Mesothelial cell of epicardium (in vitro differentiated cells): ENCODE measurements at regions not wholly inside any gene's neighbourhood (a gene's known extent, or its start where the extent isn't known, plus 50 kb on each side); places are given as distances from the start of the nearest gene placed in this dataset.

Source experiments
- DNase-seq, 2 experiments: peaks; one replicate each; pipeline ENCODE4 v3.0.0; 2021; ENCODE audit warnings: low spot score in 2 of 2; ENCODE audit not compliant: unreplicated experiment in 2 of 2
- H3K27ac Mint-ChIP-seq: 2 replicates; pipeline ENCODE4 v1.8.0; 2021; ENCODE audit warnings: mixed read lengths
- H3K27me3 Mint-ChIP-seq: 2 replicates; pipeline ENCODE4 v1.8.0; 2021; ENCODE audit warnings: low read depth, mixed read lengths
- H3K36me3 Mint-ChIP-seq: 2 replicates; pipeline ENCODE4 v1.8.0; 2021; ENCODE audit warnings: mixed read lengths
- H3K4me1 Mint-ChIP-seq: 2 replicates; pipeline ENCODE4 v1.8.0; 2021; ENCODE audit warnings: mixed read lengths
- H3K4me3 Mint-ChIP-seq: 2 replicates; pipeline ENCODE4 v1.8.0; 2021; ENCODE audit warnings: mild to moderate bottlenecking, moderate library complexity, mixed read lengths
- H3K9me3 Mint-ChIP-seq: 2 replicates; pipeline ENCODE4 v1.8.0; 2021; ENCODE audit warnings: mixed read lengths
- TF ChIP-seq, protein P1 (sequence below): fragments of 200-600 bp; sonication (generic); IDR thresholded peaks from one replicate; pipeline ENCODE4 v1.5.0; 2021; ENCODE audit warnings: antibody characterized with exemption; ENCODE audit not compliant: unreplicated experiment

DNA sequence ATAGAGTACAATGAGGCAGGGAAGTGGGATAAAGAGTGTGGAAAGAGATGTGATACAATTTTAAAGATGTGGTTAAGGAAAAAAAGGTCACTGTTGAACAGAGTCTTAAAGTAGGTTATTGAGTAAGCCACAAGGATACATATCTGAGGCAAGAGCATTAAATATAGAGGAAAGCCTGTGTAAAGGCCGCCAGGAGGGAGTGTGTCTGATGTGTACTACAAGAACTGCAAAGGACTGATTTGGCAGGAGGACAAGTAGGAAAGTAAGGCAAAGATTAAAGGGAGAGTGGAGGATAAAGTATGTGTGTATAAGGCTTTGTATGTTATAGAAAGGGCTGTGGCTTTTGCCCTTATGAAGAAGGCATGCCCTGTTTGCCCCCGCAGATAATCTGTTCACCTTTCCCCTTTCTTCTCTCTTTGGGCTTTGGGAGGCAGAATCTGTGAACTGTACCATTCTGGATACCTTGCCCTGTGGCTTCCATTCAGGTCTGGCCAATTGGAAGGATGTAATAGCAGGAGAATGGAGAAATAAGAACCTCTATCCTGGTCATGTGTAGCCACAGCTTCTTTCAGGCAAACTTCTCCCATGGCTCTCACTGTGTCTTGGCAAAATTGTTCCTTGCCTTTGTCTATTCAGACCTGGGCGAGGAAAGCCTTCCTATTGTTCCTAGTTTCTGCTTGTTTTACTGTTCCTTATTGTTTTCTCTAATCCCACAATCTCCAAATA lies 68.9 kb upstream of the FAM47B start:
- TF ChIP-seq, protein P1, sequence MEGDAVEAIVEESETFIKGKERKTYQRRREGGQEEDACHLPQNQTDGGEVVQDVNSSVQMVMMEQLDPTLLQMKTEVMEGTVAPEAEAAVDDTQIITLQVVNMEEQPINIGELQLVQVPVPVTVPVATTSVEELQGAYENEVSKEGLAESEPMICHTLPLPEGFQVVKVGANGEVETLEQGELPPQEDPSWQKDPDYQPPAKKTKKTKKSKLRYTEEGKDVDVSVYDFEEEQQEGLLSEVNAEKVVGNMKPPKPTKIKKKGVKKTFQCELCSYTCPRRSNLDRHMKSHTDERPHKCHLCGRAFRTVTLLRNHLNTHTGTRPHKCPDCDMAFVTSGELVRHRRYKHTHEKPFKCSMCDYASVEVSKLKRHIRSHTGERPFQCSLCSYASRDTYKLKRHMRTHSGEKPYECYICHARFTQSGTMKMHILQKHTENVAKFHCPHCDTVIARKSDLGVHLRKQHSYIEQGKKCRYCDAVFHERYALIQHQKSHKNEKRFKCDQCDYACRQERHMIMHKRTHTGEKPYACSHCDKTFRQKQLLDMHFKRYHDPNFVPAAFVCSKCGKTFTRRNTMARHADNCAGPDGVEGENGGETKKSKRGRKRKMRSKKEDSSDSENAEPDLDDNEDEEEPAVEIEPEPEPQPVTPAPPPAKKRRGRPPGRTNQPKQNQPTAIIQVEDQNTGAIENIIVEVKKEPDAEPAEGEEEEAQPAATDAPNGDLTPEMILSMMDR: no peak
- Mint-ChIP-seq H3K27me3 (no peaks in the 10 kb centered on the region), H3K27ac (no peak overlapping the region), H3K4me3 (no peak overlapping the region), H3K36me3 (no peaks in the 10 kb centered on the region), H3K9me3 (peaks cover 22% of the 10 kb centered on the region), H3K4me1 (peaks cover 4% of the 10 kb centered on the region)
- no peak for DNase-seq

DNA sequence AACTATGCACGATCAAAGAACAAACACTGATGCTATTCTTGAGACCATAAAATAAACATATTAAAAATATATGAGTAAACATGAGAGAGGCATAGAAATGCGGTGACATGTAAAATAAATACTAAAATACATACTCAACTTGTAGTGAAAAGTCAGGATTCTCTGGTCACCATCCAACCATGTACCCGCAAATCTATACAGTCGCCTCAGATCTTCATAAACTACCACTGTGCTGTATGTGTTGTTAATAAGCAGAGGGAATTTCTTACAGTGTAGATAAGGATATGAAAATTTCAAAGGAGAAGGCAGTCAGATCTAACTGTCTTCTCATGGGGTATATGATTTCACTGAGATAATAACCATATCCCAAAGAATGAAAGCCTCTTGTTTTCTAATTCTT lies 67.8 kb upstream of the FAM47B start:
- peaks cover 19% of the 10 kb centered on the region for H3K9me3 Mint-ChIP-seq
- DNase-seq: no peak
- peaks cover 4% of the 10 kb centered on the region for H3K4me1 Mint-ChIP-seq
- no peaks in the 10 kb centered on the region for H3K36me3 Mint-ChIP-seq
- no peak overlapping the region for H3K27ac Mint-ChIP-seq
- TF ChIP-seq, protein P1: no peak
- no peaks in the 10 kb centered on the region for H3K27me3 Mint-ChIP-seq
- no peak overlapping the region for H3K4me3 Mint-ChIP-seq

DNA sequence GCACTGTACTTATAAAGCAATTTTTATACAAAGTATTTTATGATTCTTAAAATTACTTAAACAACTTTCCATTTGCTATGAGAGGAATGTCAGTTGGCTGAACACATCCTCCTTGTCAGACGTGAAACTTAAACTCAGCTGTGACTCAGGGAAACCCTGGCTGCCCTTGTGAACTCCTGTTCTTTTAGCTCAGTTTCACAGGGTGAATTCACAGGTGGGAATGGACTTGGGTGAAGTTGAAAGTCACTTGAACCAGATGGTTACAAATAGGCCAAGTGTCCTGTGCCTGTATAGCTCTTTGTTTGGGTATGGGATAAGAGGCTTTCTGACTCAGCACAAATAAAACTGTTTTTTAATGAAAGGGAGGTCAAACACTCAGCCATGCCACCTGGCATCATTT lies 67.4 kb upstream of the FAM47B start:
- Mint-ChIP-seq H3K27me3 (no peaks in the 10 kb centered on the region), H3K27ac (no peak overlapping the region), H3K9me3 (peaks cover 16% of the 10 kb centered on the region), H3K4me1 (peaks cover 4% of the 10 kb centered on the region), H3K4me3 (no peak overlapping the region), H3K36me3 (no peaks in the 10 kb centered on the region)
- TF ChIP-seq, protein P1: no peak
- no peak for DNase-seq

DNA sequence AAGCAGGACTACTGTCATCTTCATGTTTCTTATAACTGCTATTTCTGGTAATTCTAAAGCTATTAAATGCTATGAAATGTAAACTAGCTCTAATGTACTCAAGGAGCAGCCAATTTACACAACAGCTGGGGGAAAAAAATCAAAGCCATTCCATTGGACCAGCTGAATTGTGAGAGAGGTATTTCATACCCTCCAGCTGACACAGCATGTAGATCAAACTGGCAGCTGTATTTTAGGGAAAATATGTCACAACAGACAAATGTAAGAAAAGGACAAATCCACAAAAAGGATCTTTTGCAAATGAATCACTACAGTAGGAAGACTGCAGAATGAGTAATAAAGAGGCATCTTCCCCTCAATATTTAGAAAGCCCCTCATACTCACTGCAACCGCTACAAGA lies 65.2 kb upstream of the FAM47B start:
- H3K4me3 Mint-ChIP-seq: no peak overlapping the region
- peaks cover 7% of the 10 kb centered on the region for H3K4me1 Mint-ChIP-seq
- H3K36me3 Mint-ChIP-seq: no peaks in the 10 kb centered on the region
- H3K27me3 Mint-ChIP-seq: no peaks in the 10 kb centered on the region
- peaks cover 6% of the 10 kb centered on the region for H3K9me3 Mint-ChIP-seq
- TF ChIP-seq, protein P1: no peak
- H3K27ac Mint-ChIP-seq: no peak overlapping the region
- DNase-seq: no peak

DNA sequence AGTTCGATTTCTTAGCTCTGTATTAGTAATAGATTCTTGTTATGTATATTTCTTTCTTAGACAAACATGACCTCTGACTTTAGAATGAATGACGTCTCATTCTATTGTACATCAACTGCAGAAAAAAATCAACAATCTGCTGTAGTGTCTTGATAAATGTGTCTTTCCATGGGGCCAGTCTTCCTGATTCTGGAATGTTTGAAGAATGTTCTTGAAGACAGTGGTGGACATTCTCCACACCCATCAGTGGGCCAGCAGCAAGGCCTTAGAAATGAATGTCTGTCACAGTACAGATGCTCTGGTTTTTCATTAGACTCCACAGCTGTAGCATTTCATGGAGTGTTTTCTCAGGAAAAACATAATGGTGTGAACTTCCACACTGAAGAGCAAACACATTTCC lies 63.2 kb upstream of the FAM47B start:
- Mint-ChIP-seq H3K9me3 (peaks cover 6% of the 10 kb centered on the region), H3K27ac (no peak overlapping the region), H3K36me3 (no peaks in the 10 kb centered on the region), H3K4me3 (no peak overlapping the region), H3K4me1 (peaks cover 7% of the 10 kb centered on the region), H3K27me3 (no peaks in the 10 kb centered on the region)
- TF ChIP-seq, protein P1: no peak
- no peak for DNase-seq
